GM13976 (cell line): ENCODE measurements at regions not wholly inside any gene's neighbourhood (a gene's known extent, or its start where the extent isn't known, plus 50 kb on each side); places are given as distances from the start of the nearest gene placed in this dataset.

Experiments
- DNase-seq: peaks from one replicate; pipeline ENCODE4 v3.0.0; 2012; ENCODE audit warnings: low spot score
- CTCF ChIP-seq: IDR thresholded peaks from 2 replicates; pipeline ENCODE4 v1.5.1; 2012; ENCODE audit warnings: borderline replicate concordance, mild to moderate bottlenecking; ENCODE audit not compliant: insufficient read depth; ENCODE audit errors: extremely low read depth, missing control alignments, control extremely low read depth
- in situ Hi-C: fragments of 300-500 bp; cut with MboI; formaldehyde crosslinking; loops from one replicate; pipeline ENCODE4 v1.12.0; 2022; ENCODE audit warnings: low sequenced_read_pairs, mixed read lengths, inconsistent platforms; ENCODE audit not compliant: unreplicated experiment

GRCh38 chr10:104582602-104582951, 58.5 kb upstream of the SORCS3 start:
- in situ Hi-C loops = no loop called here
- TF ChIP-seq CTCF = no peak
- DNase-seq = no peak

- DNase-seq = no peak
- TF ChIP-seq CTCF = no peak
- in situ Hi-C loops = no loop called here
These were observed 58.1 kb upstream of the SORCS3 start for GRCh38 chr10:104582966-104583365.

GRCh38 chr10:104584541-104584940, 56.5 kb upstream of the SORCS3 start:
- no peak for TF ChIP-seq CTCF
- no peak for DNase-seq
- in situ Hi-C loops = no loop called here

- DNase-seq = no peak
- TF ChIP-seq CTCF = no peak
- in situ Hi-C loops = no loop called here
These were observed 53.3 kb upstream of the SORCS3 start for GRCh38 chr10:104587751-104588150.

GRCh38 chr10:104589431-104589830, 51.7 kb upstream of the SORCS3 start:
- no peak for DNase-seq
- in situ Hi-C loops = no loop called here

GRCh38 chr10:104589871-104590270, 51.2 kb upstream of the SORCS3 start:
- DNase-seq = no peak
- no peak for TF ChIP-seq CTCF
- in situ Hi-C loops = no loop called here

More at GRCh38 chr10:104589431-104589830, 51.7 kb upstream of the SORCS3 start:
- TF ChIP-seq CTCF = no peak
